ENCODE measurements at regions not wholly inside any gene's neighbourhood (a gene's known extent, or its start where the extent isn't known, plus 50 kb on each side); places are given as distances from the start of the nearest gene placed in this dataset.

DNA sequence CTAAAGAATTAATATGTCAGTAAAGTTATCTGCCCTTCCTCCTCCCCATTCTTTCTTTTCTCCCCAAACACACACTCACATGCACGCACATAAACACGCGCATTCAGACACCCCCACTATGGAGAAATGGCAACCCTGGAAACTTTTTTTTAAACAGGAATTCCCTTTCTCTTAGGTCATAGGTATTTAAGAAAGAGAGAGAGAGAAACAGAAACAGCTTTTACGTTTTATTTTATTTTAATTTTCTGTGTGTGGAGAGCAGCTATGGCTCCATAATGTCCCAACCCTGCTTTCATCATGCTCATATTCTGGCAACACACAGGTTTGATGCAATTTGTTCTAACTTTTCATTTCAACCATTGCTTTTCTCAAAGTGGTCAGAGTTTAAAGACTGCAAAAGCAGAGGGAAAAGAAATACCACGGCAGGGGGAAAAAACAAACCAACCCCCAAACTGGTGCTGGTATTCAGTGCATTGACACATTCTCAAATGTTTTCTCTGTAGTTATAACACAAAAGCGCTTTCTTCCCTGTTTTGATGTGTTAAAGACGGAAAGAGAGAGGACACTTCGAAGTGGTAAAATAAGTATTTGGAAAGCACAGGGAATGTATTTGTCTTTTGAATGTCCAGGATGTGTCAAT is 126.0 kb upstream of the TMEM161B start:
- no peak for DNase-seq

DNA sequence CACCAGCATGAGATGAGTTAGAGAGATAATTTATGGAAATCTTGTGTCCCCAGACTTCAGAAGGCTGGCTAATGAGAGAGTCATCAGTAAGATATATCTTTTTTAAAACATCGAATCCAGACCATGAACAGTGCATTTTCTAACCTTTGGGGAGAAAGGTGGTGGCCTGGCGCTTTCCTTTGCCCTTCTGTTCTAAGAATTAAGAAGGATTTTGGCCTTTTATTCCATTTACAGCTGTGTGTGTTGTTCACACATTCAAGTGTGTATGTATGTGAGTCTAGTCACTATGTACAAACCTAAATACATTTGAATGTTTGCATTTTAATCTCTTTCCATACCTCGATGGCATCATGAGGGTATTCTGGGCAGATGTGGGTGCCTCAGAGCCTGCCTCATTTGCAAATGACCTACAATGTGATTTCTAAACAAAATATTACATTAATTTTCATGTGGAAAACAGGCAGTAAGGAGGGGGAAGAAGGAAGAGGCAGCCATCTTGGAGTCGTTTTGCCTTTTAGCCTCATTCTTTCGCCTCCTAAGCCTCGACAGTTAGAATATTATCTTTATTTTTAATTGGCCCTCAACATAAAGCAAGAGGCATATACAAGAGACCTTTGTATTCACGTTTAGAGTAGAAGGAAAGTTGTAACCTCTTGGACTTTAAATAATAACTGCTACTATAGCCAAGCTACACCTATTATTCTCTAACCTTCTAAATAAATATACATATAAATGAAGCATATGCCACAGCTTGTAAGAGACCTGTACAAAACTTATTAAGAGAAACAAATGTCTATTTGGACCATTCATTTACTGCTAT is 125.3 kb upstream of the TMEM161B start:
- no peak for DNase-seq

DNA sequence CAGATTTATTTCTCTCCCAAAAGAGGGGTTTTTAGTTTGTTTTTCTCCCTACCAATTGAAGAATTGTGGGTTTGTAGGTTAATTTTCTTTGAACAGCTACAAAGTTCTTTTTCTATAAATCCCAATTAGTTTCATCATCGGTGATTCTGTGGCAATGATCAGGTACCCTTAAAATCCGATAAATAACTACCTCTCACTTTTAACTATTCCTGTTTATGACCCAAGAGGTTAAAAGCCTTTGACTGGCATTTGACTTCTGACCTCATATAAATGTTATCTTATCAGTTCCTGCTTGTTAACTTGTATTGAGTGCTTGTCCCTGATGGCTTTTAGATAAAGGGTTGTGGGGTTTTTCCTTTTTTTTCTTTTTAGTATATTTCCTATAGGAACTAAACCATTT is 124.4 kb upstream of the TMEM161B start:
- no peak for DNase-seq

DNA sequence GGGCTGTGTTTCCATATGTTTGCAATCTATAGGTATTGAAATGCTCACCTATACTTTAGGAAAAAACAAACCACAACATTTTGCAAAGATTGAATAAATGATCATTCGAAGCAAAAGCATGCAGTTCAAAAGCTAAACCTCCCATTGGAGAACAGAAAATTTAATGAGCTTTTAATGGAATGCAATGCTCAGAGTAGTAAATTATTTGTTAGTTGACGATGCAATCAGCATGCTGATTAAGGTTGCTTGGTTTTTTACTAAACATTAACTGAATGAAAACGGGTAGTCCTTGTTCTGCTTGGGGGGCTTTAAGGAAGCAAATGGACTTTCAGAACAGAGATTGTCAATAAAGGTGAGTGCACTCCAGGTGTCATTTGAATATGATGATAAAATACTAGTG is 123.3 kb upstream of the TMEM161B start:
- DNase-seq, result no peak

DNA sequence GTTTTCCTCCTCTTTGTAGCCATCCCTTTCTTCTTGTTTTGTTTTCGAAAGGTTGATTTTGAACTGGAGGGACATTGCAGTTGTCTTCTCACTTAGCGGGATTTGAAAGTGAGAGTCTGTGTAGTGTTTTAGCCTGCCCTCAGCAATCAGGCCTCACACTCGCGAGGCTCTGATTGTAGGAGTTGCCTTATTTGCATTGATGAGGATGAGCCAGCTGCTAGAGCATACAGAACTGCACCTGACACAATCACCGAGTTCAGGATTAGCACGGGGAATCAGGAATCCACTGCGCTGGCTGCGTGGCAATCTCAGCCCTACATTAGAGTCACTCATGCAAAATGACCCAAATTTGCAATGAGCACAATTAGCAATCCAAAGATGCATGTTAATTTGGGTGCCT is 122.5 kb upstream of the TMEM161B start:
- no peak for DNase-seq

DNA sequence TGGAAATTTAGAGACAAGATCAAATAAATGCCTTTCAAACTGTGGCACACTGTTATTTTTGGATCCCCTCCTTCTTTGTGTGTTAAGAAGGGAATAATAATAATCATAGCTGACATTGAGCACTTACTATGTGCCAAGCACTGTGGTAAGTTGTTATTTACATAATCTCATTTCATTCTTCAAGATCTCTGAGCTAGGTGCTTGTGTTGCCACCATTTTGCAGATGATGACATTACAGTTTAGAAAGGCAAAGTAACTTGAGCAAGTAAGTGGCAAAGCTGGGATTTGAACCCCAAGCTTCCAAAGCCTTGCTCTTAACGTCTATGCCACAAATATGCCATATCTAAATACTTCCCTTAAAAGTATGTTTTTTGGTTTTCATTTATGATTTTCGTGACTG is 121.8 kb upstream of the TMEM161B start:
- DNase-seq, result no peak

DNA sequence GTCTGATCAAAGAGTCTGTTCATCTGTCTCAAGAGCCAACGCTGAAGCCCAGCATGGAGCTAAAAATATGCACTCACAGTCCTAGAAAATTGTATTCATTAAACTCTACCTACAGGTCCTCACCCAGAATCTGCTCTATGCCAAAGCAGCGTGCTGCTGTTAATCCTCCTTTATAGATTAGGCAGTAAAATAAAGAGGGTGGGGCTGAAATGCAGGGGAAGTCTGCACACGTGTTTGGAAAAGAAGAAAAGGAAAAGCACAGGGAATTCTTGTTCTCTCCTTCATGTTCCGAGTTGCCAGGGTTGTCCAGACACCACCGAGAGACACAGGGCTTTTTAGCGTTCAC is 121.4 kb upstream of the TMEM161B start:
- no peak for DNase-seq

DNA sequence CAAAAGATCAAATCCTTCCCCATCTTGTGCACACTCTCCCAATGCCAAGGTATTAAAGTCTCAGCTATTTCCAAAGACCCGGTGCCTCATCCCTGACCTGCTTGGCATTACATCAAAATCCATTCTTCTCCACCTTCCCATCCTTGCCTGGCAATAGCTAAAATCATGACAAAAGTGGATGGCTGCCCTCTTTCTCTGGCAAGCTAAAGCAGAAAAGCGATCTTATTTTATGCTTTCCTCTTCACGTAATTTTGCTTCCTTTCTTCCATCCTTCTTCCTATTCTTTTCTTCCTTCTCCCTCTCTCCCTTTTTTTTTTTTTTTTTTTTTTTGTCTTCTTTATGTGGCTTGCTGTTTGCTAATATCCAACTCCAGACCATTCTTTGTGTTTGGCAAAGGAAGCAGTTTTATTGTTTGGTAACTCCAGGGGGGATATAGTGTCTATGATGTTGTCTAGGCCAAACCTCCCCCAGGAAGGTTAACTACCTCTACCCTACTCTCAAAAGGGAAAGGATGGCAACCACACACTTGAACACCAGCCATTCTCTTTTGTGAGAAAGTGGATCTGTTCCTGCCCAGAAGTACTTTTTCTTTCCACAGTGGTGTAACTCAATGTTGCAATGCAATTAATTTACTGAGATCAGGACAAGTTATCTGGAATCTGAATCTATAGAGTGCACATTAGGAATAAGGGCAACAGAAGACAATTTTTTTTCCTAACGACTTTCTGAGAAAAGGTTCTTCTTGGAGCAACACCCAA is 120.9 kb upstream of the TMEM161B start:
- DNase-seq, result no peak

DNA sequence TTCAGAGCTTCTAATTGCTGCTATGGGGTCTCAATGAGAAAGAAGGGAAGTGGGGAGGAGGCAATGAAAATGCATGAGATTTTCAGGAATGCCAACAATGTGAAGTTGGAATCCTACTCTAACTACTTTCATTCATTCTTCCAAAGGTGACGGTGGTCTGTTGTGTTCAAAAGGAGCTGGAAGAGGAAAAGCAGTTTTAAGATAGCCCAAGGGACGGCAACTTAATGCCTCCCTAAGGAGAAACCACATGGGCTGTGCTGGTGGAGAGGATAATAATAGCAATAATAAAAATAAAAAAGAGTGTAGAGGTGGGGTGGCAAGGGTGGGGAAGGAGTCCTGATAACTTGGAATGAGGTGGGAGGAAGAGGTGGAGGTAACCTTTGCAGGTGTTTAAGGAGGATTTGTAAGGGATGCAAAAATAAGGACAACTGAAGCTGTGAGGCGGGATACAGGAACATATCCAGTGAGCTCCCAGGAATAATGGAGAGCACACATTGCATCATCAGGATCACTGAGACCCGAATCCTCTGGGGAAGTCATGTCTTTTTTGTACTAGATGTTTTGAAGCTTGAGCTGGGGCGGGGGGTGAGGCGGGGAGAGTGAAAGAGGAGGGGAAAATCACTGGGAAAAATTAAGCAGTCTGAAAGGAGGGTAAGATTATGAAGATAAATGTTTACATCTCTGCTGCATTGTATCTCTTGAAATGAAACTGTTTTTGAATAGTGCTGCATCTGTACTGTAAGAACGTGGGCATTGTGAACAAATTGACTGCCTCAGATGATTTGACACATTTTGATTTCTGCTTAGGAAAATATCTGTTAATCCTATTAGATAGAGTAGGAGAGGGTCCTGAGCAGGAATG is 120.1 kb upstream of the TMEM161B start:
- DNase-seq, result no peak

DNA sequence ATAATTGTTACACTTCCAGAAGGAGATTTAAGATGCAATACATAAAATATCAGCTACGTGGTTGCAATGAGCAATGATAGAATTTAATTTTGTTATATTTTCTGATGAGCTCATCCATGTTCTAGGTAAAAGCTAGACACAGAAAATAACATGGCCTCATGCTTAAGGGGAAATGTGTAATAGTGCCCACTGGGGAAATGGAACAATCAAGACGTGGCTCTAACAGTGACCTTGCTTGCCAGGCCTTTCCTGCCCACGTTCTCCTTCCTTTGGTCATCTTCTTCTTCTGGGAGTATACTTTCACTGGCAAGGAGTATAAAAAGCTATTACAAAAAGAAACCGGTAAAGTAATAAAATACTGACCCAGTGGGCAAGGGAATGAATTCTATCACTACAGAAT is 116.2 kb upstream of the TMEM161B start:
- no peak for DNase-seq

DNA sequence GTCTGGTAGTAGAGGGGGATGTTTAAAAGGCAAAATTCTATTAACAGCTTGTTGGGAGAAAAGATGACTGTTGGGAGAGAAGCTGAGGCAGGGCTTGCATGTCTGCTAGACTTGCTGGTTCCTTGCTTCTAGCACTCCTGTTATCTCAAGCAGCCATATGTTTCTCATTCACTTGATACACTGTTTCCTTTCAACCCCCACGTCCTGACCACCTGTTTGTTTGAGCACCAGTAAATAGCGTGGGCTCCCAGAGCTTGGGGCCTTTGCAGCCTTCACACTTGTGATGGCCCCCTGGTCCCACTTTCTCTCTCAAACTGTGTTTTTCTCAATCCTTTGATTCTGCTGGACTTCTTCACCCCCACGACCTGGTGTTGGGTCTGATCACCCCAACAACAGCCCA is 111.7 kb upstream of the TMEM161B start:
- DNase-seq, result no peak

DNA sequence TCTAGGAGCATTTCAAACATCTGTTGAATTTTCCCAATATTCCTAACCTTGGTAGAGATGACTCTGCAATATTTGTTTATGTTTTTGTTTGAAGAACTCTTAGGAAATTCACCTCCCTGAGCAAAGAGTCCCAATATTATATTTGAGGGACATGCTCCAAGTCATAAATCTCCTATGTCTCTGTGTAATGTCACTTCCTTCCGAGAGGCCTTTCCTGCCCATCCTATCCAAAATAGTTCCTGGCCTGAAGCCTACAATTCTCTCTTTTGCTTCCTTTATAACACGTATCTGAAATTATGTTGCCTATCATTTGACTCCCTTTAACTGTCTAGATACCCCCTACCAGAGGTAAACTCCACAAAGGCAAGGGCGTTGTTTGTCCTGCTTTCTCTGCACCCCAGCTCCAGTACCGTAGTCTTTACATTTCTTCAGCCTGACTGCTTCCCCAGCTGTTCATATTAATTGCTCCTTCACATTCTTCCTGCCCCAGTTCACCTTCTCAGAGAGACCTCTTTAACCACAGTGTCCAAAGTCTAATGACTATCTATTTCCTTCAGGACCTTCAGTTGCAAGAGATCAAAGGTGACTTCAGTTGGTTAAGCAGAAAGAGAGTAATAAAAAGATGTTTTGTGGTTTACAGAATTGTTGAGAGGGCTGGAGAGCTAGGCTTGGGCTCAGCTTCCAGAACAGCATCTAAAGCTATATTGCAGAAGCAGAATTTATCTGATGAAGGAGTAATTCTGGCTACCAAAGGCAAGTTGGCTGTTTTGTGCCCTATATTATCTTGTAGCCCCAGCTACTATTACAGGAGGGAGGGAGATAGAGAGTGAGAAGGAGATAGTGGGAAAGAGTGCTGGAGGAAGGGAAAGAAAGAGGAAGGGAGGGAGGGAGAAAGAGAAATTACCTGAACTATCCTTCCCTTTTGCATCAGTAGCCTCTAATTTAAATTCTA is 109.3 kb upstream of the TMEM161B start:
- peak; percentile 2 for DNase-seq

DNA sequence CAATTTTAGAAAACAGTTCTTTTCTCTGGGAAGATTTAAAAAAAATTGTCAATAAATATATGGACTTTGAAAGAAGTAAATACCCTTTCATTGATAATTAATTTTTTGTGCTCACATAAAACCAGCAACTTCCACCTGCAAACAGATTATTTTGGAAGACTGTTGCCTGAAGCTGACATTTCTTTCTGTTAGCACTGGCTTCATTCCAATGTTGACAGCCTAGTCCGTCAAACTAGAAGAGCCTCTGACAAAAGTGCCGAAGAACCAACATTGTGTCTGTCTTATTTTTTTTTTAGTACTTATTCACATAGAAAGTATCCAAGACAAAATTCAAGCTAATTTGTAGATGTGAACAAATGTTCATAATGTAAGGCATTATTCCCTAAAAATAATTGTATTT is 108.6 kb upstream of the TMEM161B start:
- DNase-seq, result no peak

DNA sequence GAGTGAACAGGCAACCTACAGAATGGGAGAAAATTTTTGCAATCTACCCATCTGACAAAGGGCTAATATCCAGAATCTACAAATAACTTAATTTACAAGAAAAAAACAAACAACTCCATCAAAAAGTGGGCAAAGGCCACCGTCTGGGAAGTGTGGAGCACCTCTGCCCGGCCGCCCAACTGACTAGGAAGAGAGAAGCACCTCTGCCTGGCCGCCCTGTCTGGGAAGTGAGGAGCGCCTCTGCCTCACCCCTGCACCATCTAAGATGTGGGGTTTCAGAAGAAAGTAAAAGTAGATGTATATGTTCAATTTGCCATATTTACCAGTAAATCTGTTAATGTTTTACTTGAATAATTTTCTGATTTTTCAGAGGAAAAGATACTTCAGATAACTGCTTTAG is 108.1 kb upstream of the TMEM161B start:
- DNase-seq, result no peak

DNA sequence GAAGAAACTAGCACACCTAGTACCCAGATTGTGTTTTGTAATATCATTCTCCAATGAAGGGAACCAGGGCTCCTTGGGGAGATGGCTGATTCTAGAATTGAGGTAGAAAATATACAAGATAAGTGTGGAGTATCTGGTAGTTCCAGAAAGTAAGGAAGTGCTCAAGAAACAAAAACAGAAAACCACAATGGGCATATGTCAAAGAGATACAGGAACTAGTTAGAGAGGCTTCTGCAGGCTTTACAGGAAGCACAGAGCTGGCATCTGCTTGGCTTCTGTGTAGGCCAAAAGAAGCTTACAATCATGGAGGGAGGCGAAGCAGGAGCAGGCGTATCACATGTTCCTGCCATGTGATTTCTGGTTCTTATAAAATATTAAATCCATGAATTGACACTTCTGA is 105.7 kb upstream of the TMEM161B start:
- no peak for DNase-seq

DNA sequence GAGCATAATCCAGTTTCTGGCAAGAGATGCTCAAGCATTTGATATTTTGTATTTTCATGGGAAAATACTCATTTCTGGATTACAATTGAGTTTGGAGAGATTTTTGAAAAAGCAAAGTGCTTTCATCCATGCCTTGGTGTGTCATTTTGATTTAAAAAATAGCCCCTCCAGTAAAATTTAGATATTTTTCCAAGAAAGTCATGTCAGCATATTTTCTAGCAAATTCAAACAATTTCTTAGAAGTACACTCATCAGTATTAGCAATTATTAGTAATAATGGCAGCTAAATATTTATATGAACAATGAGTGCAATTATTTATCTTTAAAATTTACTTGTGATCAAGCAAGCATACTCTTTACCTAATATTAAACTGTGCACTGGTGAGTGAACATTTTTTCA is 102.2 kb upstream of the TMEM161B start:
- no peak for DNase-seq

DNA sequence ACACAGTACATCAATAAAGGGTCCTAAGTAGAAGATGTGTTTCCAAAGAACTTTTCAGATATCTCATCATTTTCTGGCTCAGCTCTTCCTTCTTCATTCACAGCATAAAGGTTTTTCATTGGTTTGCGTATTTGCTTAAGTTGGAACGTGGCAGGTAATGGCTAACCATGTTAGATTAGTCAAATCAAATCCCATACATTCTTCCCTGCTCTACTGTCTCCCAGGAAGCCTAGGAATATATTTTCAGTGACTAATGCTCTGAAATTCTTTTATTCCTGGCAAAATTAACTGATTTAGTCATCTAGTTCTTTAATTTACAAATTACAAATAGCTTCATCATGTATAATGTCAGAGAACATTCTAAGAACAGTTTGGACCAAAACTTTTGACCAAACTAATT is 99.6 kb upstream of the TMEM161B start:
- no peak for DNase-seq

DNA sequence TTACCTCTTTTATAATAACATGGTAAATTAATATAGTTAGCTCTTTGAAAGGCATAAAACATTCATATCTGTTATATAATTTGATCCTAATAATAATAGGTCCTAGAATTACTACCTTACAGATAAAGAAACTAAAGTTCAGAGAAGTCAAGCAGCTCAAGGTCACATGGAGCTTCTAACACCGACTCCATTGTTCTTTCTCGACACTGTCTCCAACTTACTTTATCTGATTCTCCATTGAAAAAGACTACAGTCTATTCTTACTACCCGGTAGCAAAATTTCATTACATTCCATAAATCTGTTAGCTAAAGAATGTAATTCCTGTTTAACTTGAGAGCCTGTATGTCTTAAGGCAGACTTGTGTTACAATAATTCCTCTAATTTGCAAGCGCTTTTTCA is 96.3 kb upstream of the TMEM161B start:
- no peak for DNase-seq

DNA sequence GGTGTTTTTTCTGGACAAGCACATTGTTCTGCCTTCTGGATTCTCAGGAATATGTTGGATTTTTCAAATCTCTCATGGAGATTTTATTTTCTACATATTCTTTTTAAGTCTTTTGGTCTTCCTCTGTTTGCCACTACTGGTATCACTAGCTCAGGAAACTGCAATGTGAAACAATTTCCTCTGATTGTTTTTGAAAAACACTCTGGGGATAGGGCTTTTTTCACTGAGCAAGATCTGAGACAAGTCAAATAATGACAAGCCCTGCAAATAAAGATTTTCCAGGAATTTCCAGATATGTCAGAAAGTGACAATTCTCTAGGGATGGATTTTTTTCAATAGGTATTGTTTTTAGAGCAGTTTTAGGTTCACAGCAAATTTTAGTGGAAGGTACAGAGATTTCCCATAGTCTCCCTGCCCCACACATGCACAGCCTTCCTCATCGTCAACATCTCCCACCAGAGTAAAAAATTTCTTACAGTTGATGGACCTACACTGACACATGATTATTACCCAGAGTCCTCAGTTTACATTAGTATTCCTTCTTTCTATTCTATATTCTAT is 86.9 kb upstream of the TMEM161B start:
- no peak for DNase-seq

DNA sequence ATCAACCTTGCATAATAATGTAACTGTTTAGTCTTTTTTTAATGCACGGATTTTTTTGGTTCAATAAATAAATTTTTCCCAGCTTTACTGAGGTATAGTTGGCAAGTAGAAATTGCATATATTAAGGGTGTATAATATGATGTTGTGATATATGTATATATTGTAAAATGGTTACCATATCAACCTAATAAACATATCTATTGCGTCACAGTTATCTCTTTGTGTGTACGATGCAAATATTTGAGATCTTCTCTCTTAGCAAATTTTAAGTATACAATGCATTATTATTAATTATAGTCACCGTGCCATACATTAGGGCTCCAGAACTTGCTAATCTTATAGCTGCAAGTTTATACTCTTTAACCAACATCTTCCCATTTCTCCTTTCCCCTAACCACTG is 57.2 kb upstream of the TMEM161B start:
- DNase-seq, result no peak

DNA sequence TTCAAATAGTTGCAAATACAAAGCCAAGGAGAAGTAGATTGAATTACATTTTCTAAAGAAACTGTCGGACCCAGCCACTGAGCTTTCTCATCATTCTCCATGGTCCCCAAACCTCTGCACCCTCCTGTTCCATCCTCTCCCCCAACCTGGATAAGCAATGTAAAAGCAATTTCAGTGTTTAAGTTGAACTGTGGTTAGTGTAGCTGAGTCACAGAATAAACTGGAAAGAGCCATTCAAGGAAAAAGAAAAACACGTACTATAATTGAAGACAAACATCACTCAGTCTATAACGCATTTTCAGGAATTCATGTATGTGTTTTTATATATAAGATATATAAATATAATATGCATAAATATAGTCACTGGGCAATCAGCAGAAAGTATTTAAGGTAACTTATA is 54.1 kb upstream of the TMEM161B start:
- DNase-seq, result no peak
